Astrocyte (in vitro differentiated cells and primary cell): ENCODE measurements at regions not wholly inside any gene's neighbourhood (a gene's known extent, or its start where the extent isn't known, plus 50 kb on each side); places are given as distances from the start of the nearest gene placed in this dataset.
A peak's percentile ranks its signal among the peaks of the same experiment; 100 is the strongest.

Source experiments
- DNase-seq: peaks from one replicate; pipeline ENCODE4 v3.0.0-alpha.2; 2010; ENCODE audit warnings: low read depth
- FAIRE-seq: peaks from 2 replicates; lab custom pipeline; 2011; peaks lifted over from hg19 to GRCh38; lab: Jason Lieb, UNC
- H2AFZ ChIP-seq: 2 replicates; pipeline ENCODE4 v1.6.0; 2012; ENCODE audit warnings: low read depth, low read length, inconsistent platforms
- H3K27ac ChIP-seq: 2 replicates; pipeline ENCODE4 v1.5.1; 2011; ENCODE audit warnings: low read depth, low read length, inconsistent platforms
- H3K27me3 ChIP-seq: 2 replicates; pipeline ENCODE4 v1.6.0; 2011; ENCODE audit warnings: low read length, inconsistent platforms; ENCODE audit not compliant: insufficient read depth
- H3K36me3 ChIP-seq: 2 replicates; pipeline ENCODE4 v1.5.1; 2011; ENCODE audit warnings: low read length, inconsistent platforms; ENCODE audit not compliant: insufficient read depth
- H3K4me1 ChIP-seq: 2 replicates; pipeline ENCODE4 v1.5.1; 2011; ENCODE audit warnings: low read length, inconsistent platforms; ENCODE audit not compliant: insufficient read depth
- H3K4me2 ChIP-seq: 2 replicates; pipeline ENCODE4 v1.6.0; 2012; ENCODE audit warnings: low read length, inconsistent platforms
- H3K4me3 ChIP-seq: 2 replicates; pipeline ENCODE4 v1.5.1; 2011; ENCODE audit warnings: low read depth, mild to moderate bottlenecking, low read length, inconsistent platforms; ENCODE audit not compliant: insufficient read depth
- H3K79me2 ChIP-seq: 2 replicates; pipeline ENCODE4 v1.6.0; 2012; ENCODE audit warnings: mild to moderate bottlenecking, low read length, inconsistent platforms; ENCODE audit not compliant: insufficient read depth
- H3K9ac ChIP-seq: 2 replicates; pipeline ENCODE4 v1.6.0; 2012; ENCODE audit warnings: mild to moderate bottlenecking, low read length, inconsistent platforms
- H3K9me3 ChIP-seq: 2 replicates; pipeline ENCODE4 v1.5.1; 2012; ENCODE audit warnings: low read depth, mild to moderate bottlenecking, low read length, inconsistent platforms; ENCODE audit not compliant: insufficient read depth
- H4K20me1 ChIP-seq: 2 replicates; pipeline ENCODE4 v1.6.0; 2012; ENCODE audit warnings: low read length, inconsistent platforms; ENCODE audit not compliant: insufficient read depth
- H3K27ac Mint-ChIP-seq: one replicate; pipeline ENCODE4 v1.8.0; 2021; ENCODE audit warnings: mild to moderate bottlenecking, mixed read lengths; ENCODE audit not compliant: unreplicated experiment
- H3K27me3 Mint-ChIP-seq: one replicate; pipeline ENCODE4 v1.8.0; 2021; ENCODE audit warnings: low read depth, mixed read lengths; ENCODE audit not compliant: unreplicated experiment
- H3K36me3 Mint-ChIP-seq: one replicate; pipeline ENCODE4 v1.8.0; 2021; ENCODE audit warnings: low read depth, mixed read lengths; ENCODE audit not compliant: unreplicated experiment
- H3K4me1 Mint-ChIP-seq: one replicate; pipeline ENCODE4 v1.8.0; 2021; ENCODE audit warnings: low read depth, mixed read lengths; ENCODE audit not compliant: unreplicated experiment
- H3K4me3 Mint-ChIP-seq: one replicate; pipeline ENCODE4 v1.8.0; 2021; ENCODE audit warnings: mild to moderate bottlenecking, moderate library complexity, mixed read lengths; ENCODE audit not compliant: unreplicated experiment
- H3K9me3 Mint-ChIP-seq: one replicate; pipeline ENCODE4 v1.8.0; 2021; ENCODE audit warnings: mild to moderate bottlenecking, mixed read lengths; ENCODE audit not compliant: unreplicated experiment
- CTCF ChIP-seq: IDR thresholded peaks from 2 replicates; pipeline ENCODE4 v1.5.1; 2011; ENCODE audit warnings: low read depth, mild to moderate bottlenecking, inconsistent platforms, low read length, moderate library complexity; ENCODE audit not compliant: insufficient read depth
- EZH2 ChIP-seq: IDR thresholded peaks from 2 replicates; pipeline ENCODE4 v1.6.1; 2012; ENCODE audit warnings: mild to moderate bottlenecking, low read length, inconsistent platforms; ENCODE audit not compliant: insufficient read depth

GRCh38 chrX:139448996-139449395 is 81.5 kb upstream of the F9 start:
- H3K4me3 Mint-ChIP-seq, result peak overlapping the region; percentile 20
- H3K4me3 ChIP-seq, result no peak overlapping the region

DNA sequence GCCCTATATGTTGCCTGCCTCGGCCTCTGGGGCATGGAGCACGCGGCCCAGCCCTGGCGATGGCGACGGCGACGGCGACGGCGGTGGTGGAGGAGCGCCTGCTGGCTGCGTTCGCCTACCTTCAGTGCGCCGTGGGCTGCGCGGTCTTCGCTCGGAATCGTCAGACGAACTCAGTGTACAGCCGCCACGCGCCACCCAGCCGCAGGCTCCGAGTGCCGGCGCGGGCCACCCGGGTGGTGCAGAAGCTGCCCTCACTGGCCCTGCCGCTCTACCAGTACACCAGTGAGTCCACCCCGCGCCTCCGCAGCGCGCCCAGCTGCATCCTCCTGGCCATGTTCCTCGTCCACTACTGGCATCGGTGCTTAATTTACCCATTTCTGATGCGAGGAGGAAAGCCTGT is 83.7 kb upstream of the F9 start:
- TF ChIP-seq CTCF, result no peak
- H4K20me1 ChIP-seq, result no peaks in the 10 kb centered on the region
- H3K27me3 ChIP-seq, result no peaks in the 10 kb centered on the region
- no peak overlapping the region for H3K27ac ChIP-seq
- no peak overlapping the region for H2AFZ ChIP-seq
- H3K36me3 ChIP-seq, result no peaks in the 10 kb centered on the region
- Mint-ChIP-seq H3K4me1 (peaks cover 11% of the 10 kb centered on the region), H3K27me3 (no peaks in the 10 kb centered on the region), H3K27ac (no peak overlapping the region), H3K4me3 (no peak overlapping the region), H3K36me3 (no peaks in the 10 kb centered on the region), H3K9me3 (no peaks in the 10 kb centered on the region)
- H3K79me2 ChIP-seq, result no peaks in the 10 kb centered on the region
- H3K9me3 ChIP-seq, result no peaks in the 10 kb centered on the region
- H3K4me2 ChIP-seq, result no peak overlapping the region
- DNase-seq, result no peak
- FAIRE-seq, result no peak
- no peaks in the 10 kb centered on the region for H3K4me1 ChIP-seq
- H3K9ac ChIP-seq, result no peak overlapping the region
- no peak overlapping the region for H3K4me3 ChIP-seq

More at GRCh38 chrX:139448996-139449395, 81.5 kb upstream of the F9 start:
- H3K9ac ChIP-seq, result no peak overlapping the region
- no peak overlapping the region for H3K4me2 ChIP-seq
- H3K36me3 ChIP-seq, result no peaks in the 10 kb centered on the region
- Mint-ChIP-seq H3K36me3 (no peaks in the 10 kb centered on the region), H3K4me1 (peaks cover 11% of the 10 kb centered on the region), H3K27me3 (no peaks in the 10 kb centered on the region), H3K9me3 (no peaks in the 10 kb centered on the region), H3K27ac (no peak overlapping the region)
- FAIRE-seq (peak; percentile 96), DNase-seq (peak; percentile 33)
- no peaks in the 10 kb centered on the region for H3K27me3 ChIP-seq
- H4K20me1 ChIP-seq, result no peaks in the 10 kb centered on the region
- no peaks in the 10 kb centered on the region for H3K79me2 ChIP-seq
- TF ChIP-seq CTCF (no peak), EZH2 (no peak)
- no peaks in the 10 kb centered on the region for H3K9me3 ChIP-seq
- no peak overlapping the region for H2AFZ ChIP-seq
- H3K27ac ChIP-seq, result no peak overlapping the region
- no peaks in the 10 kb centered on the region for H3K4me1 ChIP-seq

DNA sequence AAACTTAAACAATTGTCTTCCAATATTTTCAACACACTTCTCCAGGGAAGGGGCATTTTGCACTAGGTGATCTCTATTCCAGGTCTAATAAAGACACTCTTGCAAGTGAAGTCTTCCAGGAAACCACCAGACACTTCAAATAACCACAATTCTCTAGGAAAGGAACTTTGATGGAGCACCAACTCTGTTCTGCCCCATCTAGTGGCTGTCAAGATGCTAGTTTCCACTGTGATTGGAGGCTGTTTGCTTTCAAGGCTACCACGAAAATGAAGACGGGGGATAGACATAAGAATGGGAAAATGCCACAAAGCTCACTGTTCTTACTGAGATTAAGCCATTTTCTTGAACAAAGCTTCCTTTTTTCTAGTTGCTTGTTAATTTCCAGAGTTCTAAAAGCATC is 100.6 kb upstream of the F9 start:
- Mint-ChIP-seq H3K4me1 (no peaks in the 10 kb centered on the region), H3K36me3 (no peaks in the 10 kb centered on the region), H3K27me3 (no peaks in the 10 kb centered on the region), H3K9me3 (no peaks in the 10 kb centered on the region), H3K27ac (no peak overlapping the region), H3K4me3 (no peak overlapping the region)
- Histone ChIP-seq H3K27ac (no peak overlapping the region), H3K4me3 (no peak overlapping the region), H4K20me1 (no peaks in the 10 kb centered on the region), H3K27me3 (no peaks in the 10 kb centered on the region), H3K36me3 (no peaks in the 10 kb centered on the region), H3K9ac (no peak overlapping the region), H3K4me1 (no peaks in the 10 kb centered on the region), H2AFZ (no peak overlapping the region), H3K9me3 (no peaks in the 10 kb centered on the region), H3K4me2 (no peak overlapping the region), H3K79me2 (no peaks in the 10 kb centered on the region)
- no peak for TF ChIP-seq EZH2
- no peak for TF ChIP-seq CTCF
- peak; percentile 90 for FAIRE-seq
- DNase-seq, result peak; percentile 16
